HUES48 (cell line): ENCODE measurements at regions not wholly inside any gene's neighbourhood (a gene's known extent, or its start where the extent isn't known, plus 50 kb on each side); places are given as distances from the start of the nearest gene placed in this dataset.

ENCODE experiments used
- H3K27ac ChIP-seq: one replicate; pipeline ENCODE4 v1.7.0; 2013; ENCODE audit warnings: low read depth, low read length, inconsistent platforms
- H3K27me3 ChIP-seq: 2 replicates; pipeline ENCODE4 v1.6.1; 2013; ENCODE audit warnings: mild to moderate bottlenecking, low read length; ENCODE audit not compliant: control insufficient read depth, insufficient read depth
- H3K36me3 ChIP-seq: 2 replicates; pipeline ENCODE4 v1.6.1; 2013; ENCODE audit warnings: low read length; ENCODE audit not compliant: control insufficient read depth, insufficient read depth
- H3K4me1 ChIP-seq: 2 replicates; pipeline ENCODE4 v1.6.1; 2013; ENCODE audit warnings: mild to moderate bottlenecking, low read length; ENCODE audit not compliant: control insufficient read depth, insufficient read depth
- H3K4me3 ChIP-seq: 2 replicates; pipeline ENCODE4 v1.5.1; 2013; ENCODE audit warnings: mild to moderate bottlenecking, low read depth, low read length
- H3K9ac ChIP-seq: 2 replicates; pipeline ENCODE4 v1.6.1; 2013; ENCODE audit warnings: mild to moderate bottlenecking, low read depth, low read length, moderate library complexity
- H3K9me3 ChIP-seq: 2 replicates; pipeline ENCODE4 v1.6.1; 2013; ENCODE audit warnings: low read length; ENCODE audit not compliant: control insufficient read depth, insufficient read depth

DNA sequence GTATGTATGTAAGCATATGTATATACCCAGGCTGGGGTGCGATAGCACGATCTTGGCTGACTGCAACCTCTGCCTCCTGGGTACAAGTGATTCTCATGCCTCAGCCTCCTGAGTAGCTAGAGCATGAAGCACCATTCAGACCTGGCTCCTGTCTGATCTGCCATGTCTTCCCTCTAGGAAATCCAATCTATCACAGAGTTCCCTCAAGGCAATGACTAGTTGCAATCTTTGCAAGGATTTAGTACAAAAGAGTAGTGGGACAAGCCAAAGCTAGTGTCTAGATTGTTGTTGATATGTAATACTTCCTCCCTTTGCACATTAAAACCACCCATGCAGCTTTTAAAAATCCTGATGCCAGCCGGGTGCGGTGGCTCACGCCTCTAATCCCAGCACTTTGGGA lies 60.5 kb upstream of the PRKAR2B start:
- H3K27ac ChIP-seq = no peak overlapping the region
- H3K27me3 ChIP-seq = no peaks in the 10 kb centered on the region
- H3K4me1 ChIP-seq = peaks cover 3% of the 10 kb centered on the region; the same call in 1 of the 2 replicates
- no peaks in the 10 kb centered on the region for H3K36me3 ChIP-seq
- no peaks in the 10 kb centered on the region for H3K9me3 ChIP-seq
- H3K9ac ChIP-seq = no peak overlapping the region
- H3K4me3 ChIP-seq = no peak overlapping the region

DNA sequence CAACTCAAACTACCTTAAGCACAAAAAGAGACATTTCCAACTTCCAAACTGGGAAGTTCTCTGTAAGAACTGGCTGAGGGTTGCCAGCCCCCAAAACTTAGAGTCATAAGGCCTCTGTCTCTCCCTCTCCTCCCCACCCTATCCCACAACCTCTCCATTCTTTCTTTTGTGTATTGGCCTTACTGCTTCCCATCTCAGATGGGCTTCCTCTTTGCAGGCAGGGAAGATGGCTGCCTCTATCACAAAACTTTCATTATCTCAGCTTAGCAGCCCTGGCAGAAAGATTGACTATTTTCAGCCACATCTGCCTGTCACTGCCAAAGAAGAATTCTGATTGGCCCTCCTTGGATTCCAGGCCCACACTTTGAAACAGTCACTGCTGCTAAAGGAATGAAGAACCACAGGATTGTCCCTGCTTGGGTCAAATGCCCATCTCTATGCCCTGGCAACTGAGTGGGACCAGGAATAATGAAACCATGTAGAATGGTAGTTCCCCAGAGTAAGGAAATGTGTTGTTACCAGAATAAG lies 58.0 kb upstream of the PRKAR2B start:
- H3K27me3 ChIP-seq = no peaks in the 10 kb centered on the region
- no peaks in the 10 kb centered on the region for H3K36me3 ChIP-seq
- H3K9me3 ChIP-seq = no peaks in the 10 kb centered on the region
- H3K27ac ChIP-seq = no peak overlapping the region
- no peak overlapping the region for H3K4me3 ChIP-seq
- H3K4me1 ChIP-seq = no peaks in the 10 kb centered on the region
- no peak overlapping the region for H3K9ac ChIP-seq

DNA sequence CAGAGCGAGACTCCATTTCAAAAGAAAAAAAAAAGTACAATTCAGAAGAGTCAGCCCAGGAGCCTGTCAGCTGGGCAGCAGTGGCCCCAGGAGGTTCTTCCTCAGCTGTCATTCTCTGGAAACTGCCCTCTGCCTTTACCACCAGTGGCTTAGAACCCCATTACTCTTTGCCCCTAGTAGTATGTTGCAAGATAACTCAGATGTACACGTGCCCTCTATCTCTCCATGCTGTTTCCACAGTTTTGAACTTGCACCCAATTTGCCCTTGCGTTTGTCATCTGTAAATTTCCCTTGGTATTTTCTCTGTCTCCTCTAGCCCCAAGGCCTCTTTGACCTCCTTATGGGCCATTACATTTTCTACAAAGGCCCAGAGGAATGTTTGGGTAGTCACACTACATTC lies 56.7 kb upstream of the PRKAR2B start:
- H3K27ac ChIP-seq = no peak overlapping the region
- H3K9ac ChIP-seq = no peak overlapping the region
- H3K4me3 ChIP-seq = no peak overlapping the region
- no peaks in the 10 kb centered on the region for H3K9me3 ChIP-seq
- H3K4me1 ChIP-seq = no peaks in the 10 kb centered on the region
- H3K27me3 ChIP-seq = no peaks in the 10 kb centered on the region
- H3K36me3 ChIP-seq = no peaks in the 10 kb centered on the region

DNA sequence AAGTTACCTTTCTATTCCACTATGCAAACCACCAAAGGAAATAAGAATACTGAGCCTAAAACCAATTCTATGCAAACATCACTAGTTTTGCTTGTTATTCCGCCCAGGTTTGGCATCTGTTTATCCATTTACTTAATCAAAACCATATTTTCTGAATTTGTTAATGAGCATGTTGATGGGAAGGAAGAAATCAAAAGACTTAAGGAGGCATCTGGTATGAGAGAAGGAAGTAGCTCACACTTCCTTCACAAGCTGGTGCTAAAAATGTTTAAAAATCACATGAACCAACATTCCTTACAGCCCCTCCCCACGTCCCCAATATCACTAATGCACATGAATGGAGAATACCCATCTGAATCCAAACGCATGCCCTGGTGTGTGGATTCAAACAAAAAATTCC lies 52.0 kb upstream of the PRKAR2B start:
- H3K9me3 ChIP-seq = no peaks in the 10 kb centered on the region
- H3K4me1 ChIP-seq = no peaks in the 10 kb centered on the region
- no peak overlapping the region for H3K4me3 ChIP-seq
- no peaks in the 10 kb centered on the region for H3K36me3 ChIP-seq
- no peaks in the 10 kb centered on the region for H3K27me3 ChIP-seq
- no peak overlapping the region for H3K27ac ChIP-seq
- H3K9ac ChIP-seq = no peak overlapping the region
